ENCODE measurements at regions not wholly inside any gene's neighbourhood (a gene's known extent, or its start where the extent isn't known, plus 50 kb on each side); places are given as distances from the start of the nearest gene placed in this dataset.
"Not testable (repeated sequence)": the region's sequence is repeated elsewhere in the genome, so short reads cannot be mapped to it uniquely, and the experiment has no call there.

GRCh38 chr14:34090451-34090850, 139.6 kb upstream of the EGLN3 start:
- no peak for DNase-seq (ENCODE audit: low read depth)

DNA sequence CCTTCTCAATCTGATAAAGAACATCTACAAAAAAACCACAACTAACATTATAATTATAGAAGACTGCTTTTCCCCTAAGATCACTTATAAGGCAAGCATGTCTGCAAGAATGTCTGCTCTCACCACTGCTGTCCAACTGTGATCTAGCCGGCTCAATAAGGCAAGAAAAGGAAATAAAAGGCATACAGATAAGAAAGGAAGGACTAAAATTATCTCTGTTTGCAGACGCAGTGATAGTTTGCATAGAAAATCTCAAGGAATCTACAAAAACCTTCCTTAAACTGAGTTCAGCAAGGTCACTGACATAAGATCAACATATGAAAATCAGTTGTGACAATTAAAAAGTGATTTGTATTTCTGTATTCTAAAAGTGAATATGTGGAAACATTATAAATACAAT, 138.0 kb upstream of the EGLN3 start:
- no peak for DNase-seq (ENCODE audit: low read depth)

- no peak for DNase-seq (ENCODE audit: low read depth)
These were observed 136.7 kb upstream of the EGLN3 start for GRCh38 chr14:34087571-34087970.

GRCh38 chr14:34086223-34086757, 135.4 kb upstream of the EGLN3 start:
- no peak for DNase-seq (ENCODE audit: low read depth)

DNA sequence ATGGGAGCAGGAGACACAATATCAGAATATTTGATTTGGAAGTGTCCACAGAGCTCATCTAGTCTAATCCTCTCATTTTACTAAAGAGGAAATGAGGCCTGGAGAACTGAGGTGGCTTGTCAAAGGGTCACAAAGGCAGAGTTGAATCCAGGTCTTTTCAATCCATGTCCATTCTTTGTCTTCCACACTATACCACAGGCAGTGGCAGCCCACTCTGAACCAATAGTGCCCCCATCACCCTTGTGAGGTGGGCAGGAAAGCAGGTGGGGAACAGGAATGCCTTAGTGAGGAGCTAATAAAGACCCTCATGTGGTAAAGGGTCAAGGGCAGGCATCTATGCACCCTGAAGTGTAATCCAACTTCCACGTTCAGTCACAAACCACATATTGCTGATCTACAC, 134.8 kb upstream of the EGLN3 start:
- DNase-seq (ENCODE audit: low read depth): no peak

DNA sequence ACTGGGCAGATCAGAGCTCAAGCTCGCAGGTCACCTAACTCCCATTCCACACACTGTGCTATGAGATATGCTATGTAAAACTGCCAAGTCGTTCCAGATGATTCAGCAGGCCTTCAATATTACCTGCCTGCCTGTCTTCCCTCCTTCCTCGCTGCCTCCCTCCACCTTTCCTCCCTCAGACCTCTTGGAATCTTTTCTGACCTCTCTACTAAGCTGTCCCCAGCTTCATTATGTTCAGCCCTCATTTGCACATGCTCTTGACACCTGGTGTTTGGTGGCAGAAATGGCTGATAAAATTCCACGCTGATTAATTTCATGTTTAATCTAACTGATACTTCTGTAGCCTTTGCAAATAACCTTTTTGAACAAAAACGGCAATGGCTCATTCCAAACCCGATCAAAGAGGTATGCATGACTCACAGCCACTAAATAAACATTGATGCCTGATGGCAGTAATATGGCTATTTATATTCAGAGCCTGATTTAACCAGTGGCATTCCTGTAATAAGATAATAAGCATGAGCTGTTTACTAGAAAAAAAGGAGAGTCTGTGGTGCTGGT, 130.8 kb upstream of the EGLN3 start:
- DNase-seq (ENCODE audit: low read depth): no peak

DNA sequence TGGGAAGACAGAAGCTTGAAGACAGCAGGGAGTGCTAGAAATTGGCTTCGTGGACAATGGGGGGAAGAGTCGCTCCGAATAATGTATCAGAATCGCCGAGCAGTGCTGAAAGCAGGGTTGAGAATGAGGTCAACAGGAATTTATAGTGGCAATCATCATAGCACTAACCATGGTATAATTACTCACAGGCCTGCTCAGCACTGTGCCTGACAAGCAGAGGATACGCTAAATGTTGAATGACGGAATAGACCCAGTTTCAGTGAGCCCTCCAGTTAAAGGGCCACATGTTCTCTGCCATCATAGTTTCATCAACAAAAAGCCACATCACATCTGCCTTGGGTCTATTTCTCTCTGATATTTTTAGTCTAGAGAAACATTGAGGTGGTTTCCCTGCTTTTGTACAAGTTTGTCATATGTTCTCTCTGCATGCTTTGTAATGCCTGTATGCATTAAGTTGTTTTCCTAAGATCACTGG, 130.3 kb upstream of the EGLN3 start:
- DNase-seq (ENCODE audit: low read depth): no peak

GRCh38 chr14:34079643-34080042, 128.8 kb upstream of the EGLN3 start:
- DNase-seq (ENCODE audit: low read depth): not testable (repeated sequence)

- DNase-seq (ENCODE audit: low read depth): no peak
These were observed 127.4 kb upstream of the EGLN3 start for GRCh38 chr14:34078117-34078743.

DNA sequence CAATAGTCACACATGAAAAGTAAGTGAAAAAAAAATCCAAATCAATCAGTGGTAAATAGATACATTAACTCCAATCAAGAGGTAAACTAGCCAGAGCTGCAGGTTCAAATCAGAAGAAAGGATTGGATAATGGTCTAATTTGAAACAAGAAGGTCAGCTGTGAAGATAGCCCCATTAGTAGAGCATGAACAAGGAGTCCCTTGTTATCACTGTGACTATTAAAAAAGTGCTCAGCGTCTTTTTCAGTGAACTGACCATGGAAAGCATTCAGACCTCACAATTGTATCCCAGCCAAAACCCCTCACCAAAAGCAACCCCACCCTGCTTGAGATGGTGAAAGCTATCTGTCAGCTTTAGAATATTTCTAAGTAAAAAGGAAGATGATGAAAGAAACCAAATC, 125.0 kb upstream of the EGLN3 start:
- DNase-seq (ENCODE audit: low read depth): no peak

DNA sequence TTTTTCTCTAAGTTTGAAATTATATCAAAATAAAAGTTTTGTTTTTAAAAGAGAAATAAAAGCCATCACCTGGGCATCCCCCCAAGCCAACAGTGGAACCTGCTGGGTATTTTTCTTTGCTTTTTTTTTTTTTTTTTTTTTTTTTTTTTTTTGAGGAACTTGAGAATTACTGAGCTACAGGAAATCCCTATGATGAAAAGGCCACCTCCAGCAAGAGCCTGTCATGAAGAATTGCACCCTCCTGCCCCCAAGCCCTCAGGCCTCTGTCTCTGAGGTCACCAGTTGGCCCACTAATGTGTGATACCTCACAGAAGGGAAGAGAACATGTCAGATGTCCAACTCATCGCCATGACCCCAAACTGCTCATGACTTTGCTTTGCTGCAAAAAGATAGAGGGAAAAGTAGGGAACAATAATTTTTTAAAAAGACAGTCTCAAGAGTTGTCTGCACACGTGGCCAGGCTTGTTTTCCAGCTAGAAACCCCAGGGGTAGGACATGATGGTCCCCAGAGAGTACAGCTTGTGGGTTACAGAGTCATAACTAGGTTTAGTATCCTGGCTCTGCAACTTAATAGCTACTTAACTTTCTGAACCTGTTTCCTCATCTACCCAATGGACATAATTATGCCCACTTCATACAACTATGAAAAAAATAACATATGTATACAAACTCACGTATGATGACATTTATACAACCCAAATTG, 124.3 kb upstream of the EGLN3 start:
- no peak for DNase-seq (ENCODE audit: low read depth)

GRCh38 chr14:34072921-34073320, 122.0 kb upstream of the EGLN3 start:
- no peak for DNase-seq (ENCODE audit: low read depth)

- DNase-seq (ENCODE audit: low read depth): no peak
These were observed 121.5 kb upstream of the EGLN3 start for GRCh38 chr14:34072401-34072800.

GRCh38 chr14:34070917-34071407, 120.1 kb upstream of the EGLN3 start:
- no peak for DNase-seq (ENCODE audit: low read depth)

DNA sequence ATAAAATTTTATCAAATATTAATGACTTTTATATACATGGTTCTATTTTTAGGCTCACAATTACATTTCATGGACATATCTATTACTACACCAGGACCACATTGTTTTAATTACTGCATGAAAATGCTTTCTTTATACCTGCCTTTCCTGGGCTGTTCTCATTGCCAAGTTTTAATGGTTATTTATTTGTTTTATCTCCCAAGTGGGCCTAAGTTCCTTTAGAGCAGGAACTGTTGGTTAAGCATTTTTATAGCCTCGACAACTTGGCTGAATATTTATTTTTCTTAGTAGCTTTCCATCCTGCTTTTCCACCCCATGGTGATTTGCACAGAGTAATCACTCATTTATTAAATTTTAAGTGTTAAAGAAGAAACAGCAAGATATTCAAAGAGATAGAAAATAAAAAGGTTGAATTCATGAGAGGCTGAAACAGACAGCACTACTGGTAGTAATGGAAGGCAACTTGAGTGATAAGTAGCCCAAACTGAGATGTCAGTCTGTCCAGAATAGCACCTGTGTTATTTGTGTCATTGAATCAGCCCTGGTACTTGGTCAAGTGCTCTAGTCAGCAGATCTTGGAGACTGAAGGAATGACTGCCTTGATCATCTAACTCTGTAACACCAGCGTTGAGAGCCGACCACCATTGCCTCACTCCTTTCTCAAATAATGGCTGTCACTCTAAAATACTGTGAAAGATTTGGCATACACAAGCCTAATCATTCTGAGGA, 119.1 kb upstream of the EGLN3 start:
- DNase-seq (ENCODE audit: low read depth): no peak

DNA sequence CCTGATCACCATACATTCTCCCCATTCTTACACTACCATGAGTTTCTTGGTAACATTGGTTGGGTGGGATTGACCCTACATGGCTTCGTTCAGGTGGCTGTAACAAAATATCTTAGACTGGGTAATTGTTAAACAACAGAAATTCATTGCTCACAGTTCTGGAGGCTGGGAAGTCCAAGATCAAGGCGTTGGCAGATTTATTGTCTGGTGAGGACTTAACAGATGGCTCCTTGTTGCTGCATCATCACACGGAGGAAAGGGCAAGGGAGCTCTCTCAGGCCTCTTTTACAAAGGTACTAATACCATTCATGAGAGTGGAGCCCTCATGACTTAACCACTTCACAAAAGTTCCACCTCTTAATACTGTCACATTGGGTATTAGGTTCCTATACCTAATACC, 116.7 kb upstream of the EGLN3 start:
- DNase-seq (ENCODE audit: low read depth): no peak

GRCh38 chr14:34065690-34066391, 115.0 kb upstream of the EGLN3 start:
- no peak for DNase-seq (ENCODE audit: low read depth)

DNA sequence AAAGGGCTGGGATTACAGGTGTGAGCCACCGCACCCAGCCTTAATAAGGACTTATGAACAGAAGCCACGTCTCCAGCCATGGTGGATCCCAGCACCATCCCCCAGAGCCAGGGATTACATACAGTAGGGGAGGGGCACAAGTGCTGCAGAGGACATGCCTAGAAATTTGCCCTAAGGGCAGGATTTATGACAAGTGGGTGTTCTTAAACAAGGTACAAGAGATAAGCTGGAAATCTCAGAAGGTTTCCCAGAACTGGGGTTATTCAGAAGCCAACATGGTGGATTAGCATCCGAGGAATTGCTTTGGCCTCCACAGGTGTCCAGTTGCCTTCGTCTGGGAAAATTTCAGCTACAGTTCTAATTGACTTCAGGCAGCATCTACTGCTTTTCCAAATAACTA, 114.4 kb upstream of the EGLN3 start:
- no peak for DNase-seq (ENCODE audit: low read depth)

- DNase-seq (ENCODE audit: low read depth): no peak
These were observed 113.5 kb upstream of the EGLN3 start for GRCh38 chr14:34064349-34064748.

- no peak for DNase-seq (ENCODE audit: low read depth)
These were observed 112.7 kb upstream of the EGLN3 start for GRCh38 chr14:34063470-34064164.

DNA sequence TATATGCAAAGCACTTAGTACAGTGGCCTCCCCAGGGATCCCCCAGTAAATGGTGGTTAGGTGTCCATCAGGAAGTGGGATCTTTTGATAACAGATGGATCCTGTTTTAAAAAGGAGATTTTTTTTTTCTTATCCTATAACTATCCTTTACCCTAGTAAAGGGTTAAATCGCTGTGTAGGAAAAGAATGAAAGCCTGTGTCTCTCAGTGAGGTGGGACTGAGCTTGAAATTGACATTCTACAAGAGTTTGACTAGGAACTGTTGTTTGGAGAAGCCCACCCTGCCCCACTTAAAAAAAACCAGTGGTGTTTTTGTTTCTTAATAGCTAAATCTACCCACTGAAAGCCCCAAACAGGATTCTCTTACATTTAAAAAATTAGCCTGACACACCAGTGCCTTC, 112.2 kb upstream of the EGLN3 start:
- DNase-seq (ENCODE audit: low read depth): no peak
